GM12878 (cell line): ENCODE measurements at regions not wholly inside any gene's neighbourhood (a gene's known extent, or its start where the extent isn't known, plus 50 kb on each side); places are given as distances from the start of the nearest gene placed in this dataset.

Experiments used
- ATAC-seq: fragments of 200-7000 bp; cut with Tn5 transposase; 3 replicates; pipeline ENCODE4 v1.9.1; 2020; ENCODE audit warnings: mild to moderate bottlenecking, moderate library complexity
- BruUV-seq: library from RNA; stranded (reverse); fragments of 400-500 nt; replicated peaks from 2 replicates; lab custom pipeline; 2021; lab: Mats Ljungman, UMichigan
- CTCF ChIA-PET: fragments of 300-600 bp; sonication (Branson Sonifier 250); formaldehyde crosslinking; extraction: SDS; loops from one replicate; lab custom pipeline; 2021; ENCODE audit warnings: inconsistent platforms; lab: Yijun Ruan, JAX
- POLR2A ChIA-PET: fragments of 350-600 bp; formaldehyde crosslinking; extraction: SDS; loops from one replicate; lab custom pipeline; 2021; ENCODE audit warnings: inconsistent platforms; lab: Charles Lee
- RAD21 ChIA-PET: fragments of 300-600 bp; sonication (Branson Sonifier 250); formaldehyde crosslinking; loops from one replicate; lab custom pipeline; 2023; ENCODE audit warnings: antibody characterized with exemption; ENCODE audit not compliant: unreplicated experiment; lab: Charles Lee
- SMC1A ChIA-PET: fragments of 300-600 bp; sonication (Branson Sonifier 250); formaldehyde crosslinking; loops from one replicate; lab custom pipeline; 2023; ENCODE audit not compliant: unreplicated experiment, uncharacterized antibody; lab: Charles Lee
- DNase-seq: peaks from one replicate; pipeline ENCODE4 v3.0.0-alpha.2; 2011; ENCODE audit warnings: low read depth, low spot score
- FAIRE-seq: peaks from 3 replicates; lab custom pipeline; 2011; peaks lifted over from hg19 to GRCh38; lab: Jason Lieb, UNC
- H2AFZ ChIP-seq: 2 replicates; pipeline ENCODE4 v1.6.0; 2011; ENCODE audit warnings: low read depth, low read length, control low read depth; ENCODE audit not compliant: control insufficient read depth
- H3K27ac ChIP-seq: 2 replicates; pipeline ENCODE4 v1.5.1; 2011; ENCODE audit warnings: control low read depth; ENCODE audit not compliant: control insufficient read depth, insufficient read depth
- H3K27me3 ChIP-seq, 2 experiments: replicated peaks in 1 of 2; 2 replicates each; pipeline versions ENCODE4 v1.6.0 to v1.6.1; 2011; ENCODE audit warnings: low read length in 1 of 2; ENCODE audit not compliant: control insufficient read depth in 2 of 2, insufficient read depth in 2 of 2
- H3K36me3 ChIP-seq, 2 experiments: 2 replicates each; pipeline ENCODE4 v1.5.1; 2011; ENCODE audit warnings: low read length in 1 of 2; ENCODE audit not compliant: control insufficient read depth in 2 of 2, insufficient read depth in 2 of 2
- H3K4me1 ChIP-seq: 2 replicates; pipeline ENCODE4 v1.6.1; 2011; ENCODE audit warnings: mild to moderate bottlenecking, low read length, moderate library complexity, mixed read lengths; ENCODE audit not compliant: control insufficient read depth, insufficient read depth
- H3K4me2 ChIP-seq: 2 replicates; pipeline ENCODE4 v1.6.0; 2011; ENCODE audit warnings: control low read depth; ENCODE audit not compliant: control insufficient read depth, insufficient read depth
- H3K4me3 ChIP-seq: fragments of 200-600 bp; sonication (generic); 2 replicates; pipeline ENCODE4 v1.5.1; 2016
- H3K79me2 ChIP-seq: 2 replicates; pipeline ENCODE4 v1.6.0; 2011; ENCODE audit warnings: low read length; ENCODE audit not compliant: control insufficient read depth, insufficient read depth
- H3K9ac ChIP-seq: 2 replicates; pipeline ENCODE4 v1.8.0; 2011; ENCODE audit warnings: low read length, control low read depth, mixed read lengths; ENCODE audit not compliant: control insufficient read depth, insufficient read depth
- H3K9me3 ChIP-seq: replicated peaks from 3 replicates; pipeline ENCODE4 v1.5.1; 2011; ENCODE audit warnings: mild to moderate bottlenecking, low read length; ENCODE audit not compliant: control insufficient read depth, insufficient read depth
- H4K20me1 ChIP-seq: 2 replicates; pipeline ENCODE4 v1.6.0; 2011; ENCODE audit not compliant: control insufficient read depth, insufficient read depth
- CHD4 ChIP-seq: fragments of 200-600 bp; sonication (generic); IDR thresholded peaks from 2 replicates; pipeline ENCODE4 v1.6.1; 2016; ENCODE audit warnings: mild to moderate bottlenecking
- CTCF ChIP-seq, 3 experiments: IDR thresholded peaks in 2 of 3; conservative IDR thresholded peaks in 1 of 3; 2 replicates each; pipeline ENCODE4 v1.5.1; 2011; ENCODE audit warnings: low read depth in 3 of 3, low read length in 3 of 3, mild to moderate bottlenecking in 3 of 3, control low read depth in 2 of 3, moderate library complexity in 2 of 3, inconsistent platforms in 1 of 3, mixed read lengths in 1 of 3; ENCODE audit not compliant: control insufficient read depth in 2 of 3, insufficient read depth in 1 of 3; ENCODE audit errors: extremely low read depth in 1 of 3
- SIN3A ChIP-seq: IDR thresholded peaks from 2 replicates; pipeline ENCODE4 v1.6.1; 2012; ENCODE audit warnings: low read depth, low read length, improper control_type of control experiment
- SMAD1 ChIP-seq: fragments of 450-650 bp; IDR thresholded peaks from 2 replicates; pipeline ENCODE4 v1.6.1; 2018; ENCODE audit warnings: mild to moderate bottlenecking, low read depth; ENCODE audit not compliant: partially characterized antibody
- SMC3 ChIP-seq: IDR thresholded peaks from 2 replicates; pipeline ENCODE4 v1.6.1; 2011; ENCODE audit warnings: low read length, improper control_type of control experiment, borderline replicate concordance
- SREBF1 ChIP-seq: IDR thresholded peaks from 2 replicates; pipeline ENCODE4 v1.6.1; 2012; ENCODE audit warnings: mild to moderate bottlenecking, low read length
- ZNF217 ChIP-seq: fragments of 450-650 bp; IDR thresholded peaks from 2 replicates; pipeline ENCODE4 v1.6.1; 2017; ENCODE audit warnings: antibody characterized with exemption, mild to moderate bottlenecking
- WGBS: methylation state at CpG from one replicate; pipeline ENCODE4 v1.1.6; 2016; ENCODE audit warnings: low lambda C conversion rate; ENCODE audit not compliant: insufficient replicate concordance, insufficient coverage; ENCODE audit errors: missing lambda C conversion rate; 5-methylcytosine and 5-hydroxymethylcytosine counted together
- in situ Hi-C: fragments of 300-500 bp; cut with MboI; formaldehyde crosslinking; loops from 9 replicates; pipeline ENCODE4 v1.14.3; 2018; ENCODE audit warnings: mixed read lengths
- intact Hi-C: fragments of 100-400 bp; cut with micrococcal nuclease; formaldehyde crosslinking; loops from one replicate; pipeline ENCODE4 v1.14.2; 2022; ENCODE audit not compliant: unreplicated experiment
- TF ChIP-seq, protein P1 (sequence below): fragments of 450-650 bp; IDR thresholded peaks from 2 replicates; pipeline ENCODE4 v1.6.1; 2018; ENCODE audit warnings: borderline replicate concordance, mild to moderate bottlenecking; ENCODE audit not compliant: partially characterized antibody
- TF ChIP-seq, protein P2 (sequence below): IDR thresholded peaks from 2 replicates; pipeline ENCODE4 v1.6.1; 2011; ENCODE audit warnings: low read depth, low read length, improper control_type of control experiment, borderline replicate concordance
- TF ChIP-seq, protein P3 (sequence below): fragments of 450-650 bp; formaldehyde crosslinking; IDR thresholded peaks from 2 replicates; pipeline ENCODE4 v1.4.0; 2020; ENCODE audit warnings: mild to moderate bottlenecking, moderate library complexity
- TF ChIP-seq, protein P4 (sequence below): fragments of 450-650 bp; IDR thresholded peaks from 2 replicates; pipeline ENCODE4 v1.6.1; 2017; ENCODE audit warnings: mild to moderate bottlenecking, low read depth, inconsistent platforms; ENCODE audit not compliant: poor library complexity, severe bottlenecking

DNA sequence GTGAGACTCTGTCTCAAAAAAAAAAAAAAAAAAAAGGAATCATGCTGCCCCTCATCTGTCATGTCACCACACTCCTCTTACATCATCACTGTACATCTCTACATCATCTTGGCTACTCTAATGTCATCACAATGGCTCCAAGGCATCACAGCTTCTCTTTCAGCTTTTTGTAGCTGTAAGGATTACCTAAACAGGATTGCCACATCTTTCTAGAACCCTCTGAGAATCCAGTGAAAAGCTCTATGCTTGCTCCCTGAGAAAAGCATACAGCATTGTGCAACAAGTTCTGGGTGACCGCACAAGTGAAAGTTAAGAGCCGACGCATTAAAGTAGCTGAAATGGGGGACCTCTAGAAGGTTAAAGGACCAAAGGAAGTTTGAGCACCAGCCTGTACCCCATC lies 272.5 kb downstream of the C12orf50 start (continued):
- TF ChIP-seq SMAD1 (no peak), CHD4 (no peak), SREBF1 (no peak), CTCF (IDR thresholded peaks at IDR 0.05 in 2 of 3, conservative IDR thresholded peaks at IDR 0.05 in 1 of 3; ENCODE audit: control insufficient read depth in 2 of 3, extremely low read depth in 1 of 3, insufficient read depth in 1 of 3, low read depth in 3 of 3, low read length in 3 of 3) (no peak), ZNF217 (no peak)
- TF ChIP-seq, protein P1, sequence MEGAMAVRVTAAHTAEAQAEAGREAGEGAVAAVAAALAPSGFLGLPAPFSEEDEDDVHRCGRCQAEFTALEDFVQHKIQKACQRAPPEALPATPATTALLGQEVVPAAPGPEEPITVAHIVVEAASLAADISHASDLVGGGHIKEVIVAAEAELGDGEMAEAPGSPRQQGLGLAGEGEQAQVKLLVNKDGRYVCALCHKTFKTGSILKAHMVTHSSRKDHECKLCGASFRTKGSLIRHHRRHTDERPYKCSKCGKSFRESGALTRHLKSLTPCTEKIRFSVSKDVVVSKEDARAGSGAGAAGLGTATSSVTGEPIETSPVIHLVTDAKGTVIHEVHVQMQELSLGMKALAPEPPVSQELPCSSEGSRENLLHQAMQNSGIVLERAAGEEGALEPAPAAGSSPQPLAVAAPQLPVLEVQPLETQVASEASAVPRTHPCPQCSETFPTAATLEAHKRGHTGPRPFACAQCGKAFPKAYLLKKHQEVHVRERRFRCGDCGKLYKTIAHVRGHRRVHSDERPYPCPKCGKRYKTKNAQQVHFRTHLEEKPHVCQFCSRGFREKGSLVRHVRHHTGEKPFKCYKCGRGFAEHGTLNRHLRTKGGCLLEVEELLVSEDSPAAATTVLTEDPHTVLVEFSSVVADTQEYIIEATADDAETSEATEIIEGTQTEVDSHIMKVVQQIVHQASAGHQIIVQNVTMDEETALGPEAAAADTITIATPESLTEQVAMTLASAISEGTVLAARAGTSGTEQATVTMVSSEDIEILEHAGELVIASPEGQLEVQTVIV: no peak

GRCh38 chr12:87756111-87756510 lies 273.1 kb downstream of the C12orf50 start:
- intact Hi-C loops: no loop called here
- CTCF ChIA-PET: no interaction called here
- H3K27ac ChIP-seq: no peak overlapping the region
- no peak for TF ChIP-seq SIN3A
- no peak for TF ChIP-seq SMC3
- TF ChIP-seq, protein P2, sequence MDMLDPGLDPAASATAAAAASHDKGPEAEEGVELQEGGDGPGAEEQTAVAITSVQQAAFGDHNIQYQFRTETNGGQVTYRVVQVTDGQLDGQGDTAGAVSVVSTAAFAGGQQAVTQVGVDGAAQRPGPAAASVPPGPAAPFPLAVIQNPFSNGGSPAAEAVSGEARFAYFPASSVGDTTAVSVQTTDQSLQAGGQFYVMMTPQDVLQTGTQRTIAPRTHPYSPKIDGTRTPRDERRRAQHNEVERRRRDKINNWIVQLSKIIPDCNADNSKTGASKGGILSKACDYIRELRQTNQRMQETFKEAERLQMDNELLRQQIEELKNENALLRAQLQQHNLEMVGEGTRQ: no peak
- TF ChIP-seq, protein P3, sequence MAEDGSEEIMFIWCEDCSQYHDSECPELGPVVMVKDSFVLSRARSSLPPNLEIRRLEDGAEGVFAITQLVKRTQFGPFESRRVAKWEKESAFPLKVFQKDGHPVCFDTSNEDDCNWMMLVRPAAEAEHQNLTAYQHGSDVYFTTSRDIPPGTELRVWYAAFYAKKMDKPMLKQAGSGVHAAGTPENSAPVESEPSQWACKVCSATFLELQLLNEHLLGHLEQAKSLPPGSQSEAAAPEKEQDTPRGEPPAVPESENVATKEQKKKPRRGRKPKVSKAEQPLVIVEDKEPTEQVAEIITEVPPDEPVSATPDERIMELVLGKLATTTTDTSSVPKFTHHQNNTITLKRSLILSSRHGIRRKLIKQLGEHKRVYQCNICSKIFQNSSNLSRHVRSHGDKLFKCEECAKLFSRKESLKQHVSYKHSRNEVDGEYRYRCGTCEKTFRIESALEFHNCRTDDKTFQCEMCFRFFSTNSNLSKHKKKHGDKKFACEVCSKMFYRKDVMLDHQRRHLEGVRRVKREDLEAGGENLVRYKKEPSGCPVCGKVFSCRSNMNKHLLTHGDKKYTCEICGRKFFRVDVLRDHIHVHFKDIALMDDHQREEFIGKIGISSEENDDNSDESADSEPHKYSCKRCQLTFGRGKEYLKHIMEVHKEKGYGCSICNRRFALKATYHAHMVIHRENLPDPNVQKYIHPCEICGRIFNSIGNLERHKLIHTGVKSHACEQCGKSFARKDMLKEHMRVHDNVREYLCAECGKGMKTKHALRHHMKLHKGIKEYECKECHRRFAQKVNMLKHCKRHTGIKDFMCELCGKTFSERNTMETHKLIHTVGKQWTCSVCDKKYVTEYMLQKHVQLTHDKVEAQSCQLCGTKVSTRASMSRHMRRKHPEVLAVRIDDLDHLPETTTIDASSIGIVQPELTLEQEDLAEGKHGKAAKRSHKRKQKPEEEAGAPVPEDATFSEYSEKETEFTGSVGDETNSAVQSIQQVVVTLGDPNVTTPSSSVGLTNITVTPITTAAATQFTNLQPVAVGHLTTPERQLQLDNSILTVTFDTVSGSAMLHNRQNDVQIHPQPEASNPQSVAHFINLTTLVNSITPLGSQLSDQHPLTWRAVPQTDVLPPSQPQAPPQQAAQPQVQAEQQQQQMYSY (CRISPR knock-in tag): no peak
- TF ChIP-seq, protein P4, sequence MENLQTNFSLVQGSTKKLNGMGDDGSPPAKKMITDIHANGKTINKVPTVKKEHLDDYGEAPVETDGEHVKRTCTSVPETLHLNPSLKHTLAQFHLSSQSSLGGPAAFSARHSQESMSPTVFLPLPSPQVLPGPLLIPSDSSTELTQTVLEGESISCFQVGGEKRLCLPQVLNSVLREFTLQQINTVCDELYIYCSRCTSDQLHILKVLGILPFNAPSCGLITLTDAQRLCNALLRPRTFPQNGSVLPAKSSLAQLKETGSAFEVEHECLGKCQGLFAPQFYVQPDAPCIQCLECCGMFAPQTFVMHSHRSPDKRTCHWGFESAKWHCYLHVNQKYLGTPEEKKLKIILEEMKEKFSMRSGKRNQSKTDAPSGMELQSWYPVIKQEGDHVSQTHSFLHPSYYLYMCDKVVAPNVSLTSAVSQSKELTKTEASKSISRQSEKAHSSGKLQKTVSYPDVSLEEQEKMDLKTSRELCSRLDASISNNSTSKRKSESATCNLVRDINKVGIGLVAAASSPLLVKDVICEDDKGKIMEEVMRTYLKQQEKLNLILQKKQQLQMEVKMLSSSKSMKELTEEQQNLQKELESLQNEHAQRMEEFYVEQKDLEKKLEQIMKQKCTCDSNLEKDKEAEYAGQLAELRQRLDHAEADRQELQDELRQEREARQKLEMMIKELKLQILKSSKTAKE: no peak

More at GRCh38 chr12:87756111-87756510, 273.1 kb downstream of the C12orf50 start:
- no peaks in the 10 kb centered on the region for H3K9me3 ChIP-seq
- ChIA-PET RAD21 (no interaction called here), POLR2A (no interaction called here), SMC1A (no interaction called here)
- H3K79me2 ChIP-seq: no peaks in the 10 kb centered on the region
- ATAC-seq (no peak), FAIRE-seq (no peak), DNase-seq (no peak)
- H2AFZ ChIP-seq: no peak overlapping the region
- H4K20me1 ChIP-seq: no peaks in the 10 kb centered on the region
- in situ Hi-C loops: no loop called here
- H3K9ac ChIP-seq: no peak overlapping the region
- no TSS peak for BruUV-seq
- no peak overlapping the region for H3K4me2 ChIP-seq
- H3K4me1 ChIP-seq: no peaks in the 10 kb centered on the region
- no peaks in the 10 kb centered on the region for H3K27me3 ChIP-seq
- no peaks in the 10 kb centered on the region for H3K36me3 ChIP-seq
- 41% methylated on average over 4 of the region's 4 CpGs for WGBS
- H3K4me3 ChIP-seq: no peak overlapping the region
